ENCODE measurements at regions not wholly inside any gene's neighbourhood (a gene's known extent, or its start where the extent isn't known, plus 50 kb on each side); places are given as distances from the start of the nearest gene placed in this dataset.

GRCh38 chr10:128245026-128245425 is 118.8 kb upstream of the MKI67 start:
- TF ChIP-seq POLR2A (conservative IDR thresholded peaks at IDR 0.05) (no peak), ZNF146 (CRISPR knock-in tag; IDR thresholded peaks at IDR 0.05; ENCODE audit: unreplicated experiment) (no peak), CREB1 (IDR thresholded peaks at IDR 0.05) (no peak), CREB1 (CRISPR knock-in tag; IDR thresholded peaks at IDR 0.05) (no peak), MLX (CRISPR knock-in tag; conservative IDR thresholded peaks at IDR 0.05) (no peak), KLF10 (CRISPR knock-in tag; IDR thresholded peaks at IDR 0.05) (no peak), NR1H2 (CRISPR knock-in tag; IDR thresholded peaks at IDR 0.05) (no peak), CEBPB (tag; IDR thresholded peaks at IDR 0.05) (no peak), MAZ (CRISPR knock-in tag; conservative IDR thresholded peaks at IDR 0.05 in 1 of 2, IDR thresholded peaks at IDR 0.05 in 1 of 2) (no peak), TCF7L2 (IDR thresholded peaks at IDR 0.05; ENCODE audit: low read depth, low read length) (no peak), MAX (CRISPR knock-in tag; IDR thresholded peaks at IDR 0.05) (no peak), ETV6 (IDR thresholded peaks at IDR 0.05; ENCODE audit: borderline replicate concordance in 1 of 2, low read depth in 2 of 2, low read length in 1 of 2) (no peak), ETV6 (CRISPR knock-in tag; IDR thresholded peaks at IDR 0.05; ENCODE audit: borderline replicate concordance) (no peak), NBN (IDR thresholded peaks at IDR 0.05; ENCODE audit: low read depth) (no peak)

Data from K562 (cell line).